ENCODE measurements at regions not wholly inside any gene's neighbourhood (a gene's known extent, or its start where the extent isn't known, plus 50 kb on each side); places are given as distances from the start of the nearest gene placed in this dataset.

- ATAC-seq (ENCODE audit: low read depth) (no peak), DNase-seq (ENCODE audit: low spot score) (no peak)
- Histone ChIP-seq H3K9me3 (ENCODE audit: severe bottlenecking) (no peaks in the 10 kb centered on the region), H3K4me1 (ENCODE audit: insufficient read depth, poor library complexity, severe bottlenecking) (no peaks in the 10 kb centered on the region), H3K36me3 (ENCODE audit: low read depth) (no peaks in the 10 kb centered on the region), H3K4me3 (ENCODE audit: severe bottlenecking) (no peak overlapping the region), H3K27me3 (ENCODE audit: insufficient read depth, poor library complexity, severe bottlenecking) (peaks cover 24% of the 10 kb centered on the region), H3K27ac (ENCODE audit: poor library complexity, severe bottlenecking) (no peak overlapping the region)
- TF ChIP-seq CTCF (IDR thresholded peaks at IDR 0.05; ENCODE audit: poor library complexity, severe bottlenecking), result no peak
Measured at GRCh38 chr21:32889596-32889995, 118.0 kb upstream of the PAXBP1 start.

- no peak for ATAC-seq (ENCODE audit: low read depth)
- TF ChIP-seq CTCF (IDR thresholded peaks at IDR 0.05; ENCODE audit: poor library complexity, severe bottlenecking), result no peak
- H3K4me3 ChIP-seq (ENCODE audit: severe bottlenecking), result no peak overlapping the region
Measured at GRCh38 chr21:32894321-32894720, 122.8 kb upstream of the PAXBP1 start.

DNA sequence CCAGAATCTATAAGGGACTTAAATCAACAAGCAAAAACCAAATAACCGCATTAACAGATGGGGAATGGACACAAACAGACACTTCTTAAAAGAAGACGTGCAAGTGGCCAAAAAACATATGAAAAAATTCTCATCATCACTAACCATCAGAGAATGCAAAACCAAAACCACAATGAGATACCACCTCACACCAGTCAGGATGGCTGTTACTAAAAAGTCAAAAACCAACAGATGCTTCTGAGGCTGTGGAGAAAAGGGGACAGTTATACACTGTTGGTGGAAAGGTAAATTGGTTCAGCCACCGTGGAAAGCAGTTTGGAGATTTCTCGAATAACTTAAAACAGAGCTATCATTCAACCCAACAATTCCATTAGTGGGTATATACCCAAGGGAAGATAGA lies 124.9 kb upstream of the OLIG2 start:
- Histone ChIP-seq H3K27me3 (ENCODE audit: insufficient read depth, poor library complexity, severe bottlenecking) (peaks cover 25% of the 10 kb centered on the region), H3K4me1 (ENCODE audit: insufficient read depth, poor library complexity, severe bottlenecking) (no peaks in the 10 kb centered on the region), H3K4me3 (ENCODE audit: severe bottlenecking) (no peak overlapping the region), H3K36me3 (ENCODE audit: low read depth) (no peaks in the 10 kb centered on the region), H3K27ac (ENCODE audit: poor library complexity, severe bottlenecking) (no peak overlapping the region), H3K9me3 (ENCODE audit: severe bottlenecking) (no peaks in the 10 kb centered on the region)
- TF ChIP-seq CTCF (IDR thresholded peaks at IDR 0.05; ENCODE audit: poor library complexity, severe bottlenecking), result no peak
- DNase-seq (ENCODE audit: low spot score) (no peak), ATAC-seq (ENCODE audit: low read depth) (no peak)

More at GRCh38 chr21:32894321-32894720, 122.8 kb upstream of the PAXBP1 start:
- H3K36me3 ChIP-seq (ENCODE audit: low read depth), result no peaks in the 10 kb centered on the region
- H3K27me3 ChIP-seq (ENCODE audit: insufficient read depth, poor library complexity, severe bottlenecking), result peaks cover 38% of the 10 kb centered on the region
- no peak for DNase-seq (ENCODE audit: low spot score)
- no peaks in the 10 kb centered on the region for H3K9me3 ChIP-seq (ENCODE audit: severe bottlenecking)
- H3K27ac ChIP-seq (ENCODE audit: poor library complexity, severe bottlenecking), result no peak overlapping the region
- H3K4me1 ChIP-seq (ENCODE audit: insufficient read depth, poor library complexity, severe bottlenecking), result no peaks in the 10 kb centered on the region

- no peak for ATAC-seq (ENCODE audit: low read depth)
Measured at GRCh38 chr21:32907521-32907920, 118.2 kb upstream of the OLIG2 start.

More at GRCh38 chr21:32907521-32907920, 118.2 kb upstream of the OLIG2 start:
- no peaks in the 10 kb centered on the region for H3K4me1 ChIP-seq (ENCODE audit: insufficient read depth, poor library complexity, severe bottlenecking)
- DNase-seq (ENCODE audit: low spot score), result no peak
- no peaks in the 10 kb centered on the region for H3K27me3 ChIP-seq (ENCODE audit: insufficient read depth, poor library complexity, severe bottlenecking)
- H3K36me3 ChIP-seq (ENCODE audit: low read depth), result no peaks in the 10 kb centered on the region
- no peaks in the 10 kb centered on the region for H3K9me3 ChIP-seq (ENCODE audit: severe bottlenecking)
- H3K27ac ChIP-seq (ENCODE audit: poor library complexity, severe bottlenecking), result no peak overlapping the region
- no peak for TF ChIP-seq CTCF (IDR thresholded peaks at IDR 0.05; ENCODE audit: poor library complexity, severe bottlenecking)
- no peak overlapping the region for H3K4me3 ChIP-seq (ENCODE audit: severe bottlenecking)
